ENCODE measurements at regions not wholly inside any gene's neighbourhood (a gene's known extent, or its start where the extent isn't known, plus 50 kb on each side); places are given as distances from the start of the nearest gene placed in this dataset.

GRCh38 chr5:124512952-124513632 is 233.3 kb downstream of the ZNF608 start:
- TF ChIP-seq, protein P1, sequence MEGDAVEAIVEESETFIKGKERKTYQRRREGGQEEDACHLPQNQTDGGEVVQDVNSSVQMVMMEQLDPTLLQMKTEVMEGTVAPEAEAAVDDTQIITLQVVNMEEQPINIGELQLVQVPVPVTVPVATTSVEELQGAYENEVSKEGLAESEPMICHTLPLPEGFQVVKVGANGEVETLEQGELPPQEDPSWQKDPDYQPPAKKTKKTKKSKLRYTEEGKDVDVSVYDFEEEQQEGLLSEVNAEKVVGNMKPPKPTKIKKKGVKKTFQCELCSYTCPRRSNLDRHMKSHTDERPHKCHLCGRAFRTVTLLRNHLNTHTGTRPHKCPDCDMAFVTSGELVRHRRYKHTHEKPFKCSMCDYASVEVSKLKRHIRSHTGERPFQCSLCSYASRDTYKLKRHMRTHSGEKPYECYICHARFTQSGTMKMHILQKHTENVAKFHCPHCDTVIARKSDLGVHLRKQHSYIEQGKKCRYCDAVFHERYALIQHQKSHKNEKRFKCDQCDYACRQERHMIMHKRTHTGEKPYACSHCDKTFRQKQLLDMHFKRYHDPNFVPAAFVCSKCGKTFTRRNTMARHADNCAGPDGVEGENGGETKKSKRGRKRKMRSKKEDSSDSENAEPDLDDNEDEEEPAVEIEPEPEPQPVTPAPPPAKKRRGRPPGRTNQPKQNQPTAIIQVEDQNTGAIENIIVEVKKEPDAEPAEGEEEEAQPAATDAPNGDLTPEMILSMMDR (conservative IDR thresholded peaks at IDR 0.05; ENCODE audit: low read depth, low read length): no peak
- TF ChIP-seq EZH2 (IDR thresholded peaks at IDR 0.05; ENCODE audit: borderline replicate concordance, low read depth, low read length, poor library complexity, severe bottlenecking): no peak
